Glomerular endothelial cell (primary cell): ENCODE measurements at regions not wholly inside any gene's neighbourhood (a gene's known extent, or its start where the extent isn't known, plus 50 kb on each side); places are given as distances from the start of the nearest gene placed in this dataset.
A peak's percentile ranks its signal among the peaks of the same experiment; 100 is the strongest.
"Not testable (repeated sequence)": the region's sequence is repeated elsewhere in the genome, so short reads cannot be mapped to it uniquely, and the experiment has no call there.

Source experiments
- DNase-seq: peaks from one replicate; pipeline ENCODE4 v3.0.0-alpha.2; 2011; ENCODE audit warnings: low read depth, low spot score; ENCODE audit errors: extremely low read depth

- no peak for DNase-seq
Measured at GRCh38 chr5:174998131-174998730, 273.8 kb downstream of the MSX2 start.

DNA sequence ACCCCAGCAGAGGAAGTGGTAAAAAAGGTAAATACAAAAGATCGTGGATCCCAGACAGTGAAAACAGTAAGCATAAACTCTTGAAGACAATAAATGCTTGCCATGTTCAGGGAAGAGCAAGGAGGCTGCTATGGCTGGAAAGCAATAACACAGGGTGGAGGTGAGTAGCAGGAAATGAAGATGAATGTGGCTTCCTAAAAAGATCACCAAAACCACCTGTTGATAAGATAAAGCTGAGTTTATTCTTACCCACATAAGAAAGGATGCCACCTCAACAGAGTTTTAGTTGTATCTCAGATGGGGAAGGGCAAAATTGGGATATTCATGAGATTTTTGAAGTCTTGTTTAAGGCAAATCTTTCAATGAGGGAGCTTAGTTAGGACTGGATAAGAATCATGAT is 273.3 kb downstream of the MSX2 start:
- no peak for DNase-seq

GRCh38 chr5:174996941-174997340 is 272.6 kb downstream of the MSX2 start:
- DNase-seq, result no peak

GRCh38 chr5:174995827-174996226 is 271.4 kb downstream of the MSX2 start:
- no peak for DNase-seq

- DNase-seq, result no peak
Measured at GRCh38 chr5:174991847-174992246, 267.5 kb downstream of the MSX2 start.

GRCh38 chr5:174990909-174991308 is 266.5 kb downstream of the MSX2 start:
- DNase-seq, result no peak

DNA sequence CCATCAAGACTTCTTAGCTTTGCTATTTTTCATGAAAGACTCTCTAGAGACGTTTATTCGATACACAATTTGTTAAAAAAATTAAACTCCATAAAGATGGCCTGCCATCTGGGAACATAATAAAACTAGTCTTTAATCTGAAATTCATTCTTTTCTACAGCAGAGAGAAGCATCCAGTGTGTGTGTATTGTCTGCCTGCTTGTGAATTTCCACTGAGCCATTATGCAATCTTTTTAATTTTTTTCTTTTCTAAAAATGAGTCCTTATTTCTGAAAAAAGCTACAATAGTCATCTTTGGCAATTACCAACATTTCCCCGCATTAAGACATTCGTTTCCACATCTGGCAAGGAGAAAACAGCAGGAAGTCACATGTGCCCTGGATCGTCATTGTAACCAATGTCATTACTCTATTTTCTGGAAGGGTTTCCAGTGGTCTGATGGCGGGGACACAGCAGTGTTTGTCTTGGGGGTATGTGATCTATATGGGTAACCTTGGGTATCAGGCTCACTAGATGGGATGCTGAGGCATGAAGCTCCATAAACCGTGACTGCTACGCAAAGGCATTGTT is 263.1 kb downstream of the MSX2 start:
- no peak for DNase-seq

DNA sequence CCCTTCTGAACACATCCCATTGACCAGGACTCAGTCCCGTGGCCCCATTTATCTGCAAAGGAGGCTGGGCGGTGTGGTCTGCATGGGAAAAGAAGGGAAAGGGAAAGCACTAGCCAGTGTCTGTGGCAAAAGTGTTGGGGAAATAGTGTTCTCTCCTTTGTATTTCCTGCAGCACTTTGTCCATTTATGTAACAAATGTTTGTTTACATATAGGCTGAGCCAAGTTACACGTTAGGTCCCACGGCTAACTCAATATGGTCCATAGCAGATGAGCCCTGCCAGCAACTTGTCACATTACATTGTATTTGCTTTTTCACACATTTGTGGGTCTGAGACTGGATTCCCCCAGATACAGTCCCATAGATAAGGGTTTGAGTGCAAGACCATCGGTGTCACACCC is 260.5 kb downstream of the MSX2 start:
- no peak for DNase-seq

DNA sequence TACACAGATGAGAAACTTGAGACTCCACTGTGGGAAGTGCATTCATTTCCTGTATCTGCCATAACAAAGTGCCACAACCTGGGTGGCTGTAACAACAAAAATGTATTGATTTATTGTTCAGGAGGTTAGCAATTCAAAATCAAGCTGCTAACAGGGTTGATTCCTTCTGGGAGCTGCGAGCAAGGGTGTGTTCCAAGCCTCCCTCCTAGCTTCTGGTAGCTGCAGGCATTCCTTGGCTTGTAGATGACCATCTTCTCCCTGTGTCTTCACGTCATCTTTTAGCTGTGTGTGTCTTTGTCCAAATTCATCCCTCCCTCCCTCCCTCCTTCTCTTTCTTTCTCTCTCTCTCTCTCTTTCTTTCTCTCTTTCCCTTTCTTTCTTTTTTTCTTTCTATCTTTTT is 258.1 kb downstream of the MSX2 start:
- no peak for DNase-seq

DNA sequence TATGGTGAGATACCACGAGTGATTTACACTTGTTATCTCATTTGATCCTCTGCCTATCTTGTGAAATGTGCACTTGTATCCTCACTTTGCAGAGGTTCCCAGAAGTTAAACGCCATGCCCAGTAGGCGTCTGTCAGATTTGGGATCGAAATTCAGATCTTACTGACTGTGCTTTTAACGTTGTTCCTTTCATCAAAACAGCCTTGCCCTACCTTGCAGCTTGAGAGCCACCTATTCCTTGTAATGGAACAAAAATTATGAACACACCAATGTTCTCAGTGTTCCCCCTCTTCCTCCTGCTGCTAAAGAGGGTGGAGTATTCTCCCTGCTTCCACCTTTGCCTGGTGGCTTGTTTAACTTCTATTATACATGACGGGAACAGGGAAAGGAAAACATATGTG is 257.0 kb downstream of the MSX2 start:
- no peak for DNase-seq

DNA sequence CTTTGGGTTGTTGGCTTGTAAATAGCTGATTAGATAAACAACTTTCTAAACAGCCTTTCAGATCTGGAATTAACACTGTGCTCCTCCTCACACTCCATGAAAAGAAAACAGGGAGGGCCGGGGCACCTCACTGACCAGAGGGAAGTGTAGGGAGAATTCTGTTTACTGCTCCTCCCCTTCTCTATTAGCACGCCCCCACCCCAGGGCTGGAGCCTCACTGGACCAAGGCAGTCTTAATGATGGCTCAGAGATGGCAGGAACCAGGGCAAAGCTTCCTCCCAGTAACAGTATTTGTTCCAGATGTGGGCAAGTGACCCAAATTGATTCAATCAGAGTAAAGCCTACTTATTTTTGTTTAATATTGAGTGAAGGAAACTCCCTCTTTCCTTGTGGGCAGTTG is 256.6 kb downstream of the MSX2 start:
- DNase-seq, result no peak

- DNase-seq, result no peak
Measured at GRCh38 chr5:174972291-174972690, 247.9 kb downstream of the MSX2 start.

GRCh38 chr5:174971210-174971609 is 246.8 kb downstream of the MSX2 start:
- DNase-seq, result no peak

GRCh38 chr5:174970502-174970901 is 246.1 kb downstream of the MSX2 start:
- no peak for DNase-seq

- DNase-seq, result no peak
Measured at GRCh38 chr5:174953871-174954270, 229.5 kb downstream of the MSX2 start.

GRCh38 chr5:174951151-174951780 is 226.9 kb downstream of the MSX2 start:
- peak; percentile 27 for DNase-seq

DNA sequence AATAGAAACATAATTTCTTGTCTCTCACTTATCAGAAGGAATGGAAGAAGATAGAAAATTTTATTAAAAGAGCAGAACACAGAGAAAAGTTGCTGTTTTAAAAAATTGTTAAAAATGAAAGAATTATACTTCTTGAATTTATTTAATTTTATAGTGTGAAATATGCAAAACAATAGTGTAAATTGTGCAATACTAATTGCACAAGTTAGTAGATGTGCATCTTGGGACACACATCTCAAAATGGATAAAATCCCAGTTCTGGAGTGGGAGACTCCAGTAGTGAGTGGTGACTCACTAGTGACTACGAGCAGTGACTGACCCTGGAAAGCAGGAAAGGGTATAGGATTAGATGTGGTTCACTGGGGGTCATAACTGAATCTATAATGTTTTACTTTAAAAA is 223.2 kb downstream of the MSX2 start:
- no peak for DNase-seq

DNA sequence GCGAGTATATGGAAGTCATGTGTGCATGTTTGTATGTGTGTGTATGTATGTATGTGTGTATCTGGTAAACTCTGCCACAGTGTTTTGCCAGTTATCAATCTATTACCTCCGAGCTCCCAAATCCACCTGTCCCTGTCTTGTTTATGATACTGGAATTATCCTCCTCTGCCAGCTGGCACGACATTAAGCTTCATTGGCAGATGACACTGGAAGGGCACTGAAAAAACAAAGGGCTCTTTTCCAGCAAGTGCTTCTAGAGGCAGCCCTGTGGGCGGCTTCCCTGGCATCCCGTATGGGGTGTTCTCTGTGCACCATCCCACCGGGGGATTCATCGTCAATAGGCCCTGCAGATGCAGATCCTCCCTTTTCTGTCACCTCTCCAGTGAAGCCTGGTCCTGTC is 221.5 kb downstream of the MSX2 start:
- DNase-seq, result no peak

DNA sequence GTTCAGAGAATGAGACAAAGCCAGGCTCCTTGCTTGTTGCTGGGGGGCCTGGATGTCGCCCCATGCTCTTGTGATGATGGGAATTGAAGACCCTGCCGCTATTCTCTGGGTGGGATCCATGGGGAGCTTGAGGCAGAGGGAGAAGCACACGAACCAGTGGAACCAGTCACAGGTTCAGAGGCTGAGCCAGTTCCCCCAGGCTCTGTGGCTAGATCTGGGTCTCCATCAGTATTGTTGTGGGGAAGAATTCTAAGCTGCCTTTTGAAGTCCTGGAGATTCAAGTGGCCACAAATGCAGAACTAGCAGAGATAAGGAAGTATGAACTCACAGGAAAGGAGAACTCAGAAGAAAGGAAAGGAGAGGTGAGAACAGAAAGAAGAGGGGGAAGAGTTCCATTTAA is 219.4 kb downstream of the MSX2 start:
- DNase-seq, result no peak

GRCh38 chr5:174943002-174943401 is 218.6 kb downstream of the MSX2 start:
- DNase-seq, result not testable (repeated sequence)

DNA sequence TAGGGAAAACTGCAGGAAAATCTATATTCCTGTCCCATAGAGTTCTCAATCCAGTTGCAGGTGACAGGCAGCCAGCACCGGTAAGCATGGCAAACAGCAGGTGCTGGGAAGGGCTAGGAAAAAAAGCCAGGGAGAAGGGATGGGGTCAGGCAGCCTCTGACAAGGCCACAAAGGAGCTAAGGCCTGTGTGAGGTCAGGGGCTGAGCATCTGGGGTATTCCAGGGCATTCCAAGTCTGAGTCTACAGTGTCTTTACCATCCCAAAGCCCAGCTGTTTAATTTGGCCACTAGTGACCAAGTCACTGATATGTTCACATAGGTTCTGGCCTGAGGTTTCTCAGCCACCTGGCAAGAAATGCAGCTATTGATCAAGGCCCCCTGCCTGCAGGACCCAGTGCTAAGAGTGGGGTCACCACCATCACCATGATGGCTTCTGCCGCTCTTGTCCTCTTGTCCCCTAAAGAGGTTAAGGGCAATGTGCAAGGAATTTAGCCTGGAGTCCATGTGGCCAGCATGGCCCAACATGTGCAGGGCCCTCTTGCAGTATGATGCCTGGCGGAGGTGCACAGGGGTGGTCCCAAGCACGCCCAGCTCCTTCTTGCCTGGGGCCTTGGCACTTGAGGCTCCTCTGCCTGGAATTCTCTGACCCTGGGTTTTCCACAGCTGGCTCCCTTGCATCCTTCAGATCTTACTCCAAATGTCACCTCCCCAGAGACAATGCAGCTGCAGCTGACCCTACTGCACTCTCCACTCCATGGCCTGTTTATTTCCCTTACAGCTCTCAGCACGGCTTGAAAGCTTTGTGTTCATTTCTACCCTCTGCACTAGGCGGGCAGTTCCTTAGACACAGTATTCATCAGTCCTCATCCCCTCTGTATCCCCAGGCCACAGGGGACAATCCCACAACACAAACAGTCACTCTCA is 213.1 kb downstream of the MSX2 start:
- no peak for DNase-seq
